GM12878 (cell line): ENCODE measurements at regions not wholly inside any gene's neighbourhood (a gene's known extent, or its start where the extent isn't known, plus 50 kb on each side); places are given as distances from the start of the nearest gene placed in this dataset.

Experiments
- CEBPB ChIP-seq, 2 experiments: fragments of 150-350 bp in 1 of 2; IDR thresholded peaks; 2 replicates each; pipeline ENCODE4 v1.6.1; 2012 to 2014; ENCODE audit warnings: low read depth in 2 of 2, low read length in 2 of 2, borderline replicate concordance in 1 of 2, inconsistent platforms in 1 of 2
- EGR1 ChIP-seq, 2 experiments: IDR thresholded peaks; 1 replicate in 1 of 2; 2 replicates in 1 of 2; pipeline ENCODE4 v1.6.1; 2011 to 2012; ENCODE audit warnings: low read depth in 2 of 2, low read length in 2 of 2, borderline replicate concordance in 1 of 2, mild to moderate bottlenecking in 1 of 2, moderate library complexity in 1 of 2
- EZH2 ChIP-seq: IDR thresholded peaks from 2 replicates; pipeline ENCODE4 v1.6.1; 2012; ENCODE audit warnings: low read depth, mild to moderate bottlenecking, control low read depth, inconsistent platforms, low read length, borderline replicate concordance; ENCODE audit not compliant: control insufficient read depth
- MXI1 ChIP-seq: fragments of 150-350 bp; IDR thresholded peaks from 2 replicates; pipeline ENCODE4 v1.6.1; 2011; ENCODE audit warnings: low read depth, mild to moderate bottlenecking, inconsistent platforms, low read length, improper control_type of control experiment
- NR2C2 ChIP-seq: IDR thresholded peaks from 2 replicates; pipeline ENCODE4 v1.6.1; 2011; ENCODE audit warnings: borderline replicate concordance, low read depth; ENCODE audit not compliant: control insufficient read depth, insufficient read length
- POLR2A ChIP-seq: IDR thresholded peaks from 2 replicates; pipeline ENCODE4 v1.6.1; 2011; ENCODE audit warnings: low read depth, mild to moderate bottlenecking, low read length
- POLR2AphosphoS5 ChIP-seq: IDR thresholded peaks from 2 replicates; pipeline ENCODE4 v1.6.1; 2011; ENCODE audit warnings: mild to moderate bottlenecking, low read length, inconsistent platforms
- SMC3 ChIP-seq: IDR thresholded peaks from 2 replicates; pipeline ENCODE4 v1.6.1; 2011; ENCODE audit warnings: low read length, improper control_type of control experiment, borderline replicate concordance
- SREBF2 ChIP-seq: IDR thresholded peaks from 2 replicates; pipeline ENCODE4 v1.6.1; 2012; ENCODE audit warnings: mild to moderate bottlenecking, low read length
- ZNF384 ChIP-seq: IDR thresholded peaks from 2 replicates; pipeline ENCODE4 v1.6.1; 2012; ENCODE audit warnings: low read depth, mild to moderate bottlenecking, low read length, improper control_type of control experiment, borderline replicate concordance
- TF ChIP-seq, protein P1 (sequence below), 3 experiments: IDR thresholded peaks in 2 of 3; conservative IDR thresholded peaks in 1 of 3; 2 replicates each; pipeline ENCODE4 v1.5.1; 2011; ENCODE audit warnings: low read depth in 3 of 3, low read length in 3 of 3, mild to moderate bottlenecking in 3 of 3, control low read depth in 2 of 3, moderate library complexity in 2 of 3, inconsistent platforms in 1 of 3, mixed read lengths in 1 of 3; ENCODE audit not compliant: control insufficient read depth in 2 of 3, insufficient read depth in 1 of 3; ENCODE audit errors: extremely low read depth in 1 of 3
- TF ChIP-seq, protein P2 (sequence below): IDR thresholded peaks from 2 replicates; pipeline ENCODE4 v1.6.1; 2012; ENCODE audit warnings: low read depth, low read length, improper control_type of control experiment
- TF ChIP-seq, protein P3 (sequence below): fragments of 450-650 bp; IDR thresholded peaks from 2 replicates; pipeline ENCODE4 v1.6.1; 2016; ENCODE audit warnings: mild to moderate bottlenecking
- TF ChIP-seq, protein P4 (sequence below): fragments of 450-650 bp; IDR thresholded peaks from 2 replicates; pipeline ENCODE4 v1.6.1; 2018; ENCODE audit warnings: mild to moderate bottlenecking, low read depth, moderate library complexity; ENCODE audit not compliant: partially characterized antibody

DNA sequence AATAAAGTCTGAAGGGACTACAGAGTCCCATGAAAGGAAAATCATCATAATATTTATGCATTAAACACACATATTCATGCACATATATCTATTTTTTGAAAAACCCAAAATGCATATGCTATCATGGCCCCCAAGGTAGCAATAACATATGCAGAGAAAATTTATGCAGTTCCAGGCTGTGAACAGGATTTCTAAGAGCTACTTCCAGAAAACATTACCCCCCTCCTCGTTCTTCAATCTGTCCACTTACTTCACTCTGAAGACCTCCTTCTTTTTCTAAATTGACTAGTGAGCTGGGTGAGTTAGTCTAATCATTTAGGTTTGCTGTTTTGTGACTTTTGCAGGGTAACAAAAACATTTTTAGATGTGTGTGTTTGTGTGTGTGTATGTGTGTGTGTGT lies 376.4 kb upstream of the ZEB2 start:
- TF ChIP-seq, protein P1, sequence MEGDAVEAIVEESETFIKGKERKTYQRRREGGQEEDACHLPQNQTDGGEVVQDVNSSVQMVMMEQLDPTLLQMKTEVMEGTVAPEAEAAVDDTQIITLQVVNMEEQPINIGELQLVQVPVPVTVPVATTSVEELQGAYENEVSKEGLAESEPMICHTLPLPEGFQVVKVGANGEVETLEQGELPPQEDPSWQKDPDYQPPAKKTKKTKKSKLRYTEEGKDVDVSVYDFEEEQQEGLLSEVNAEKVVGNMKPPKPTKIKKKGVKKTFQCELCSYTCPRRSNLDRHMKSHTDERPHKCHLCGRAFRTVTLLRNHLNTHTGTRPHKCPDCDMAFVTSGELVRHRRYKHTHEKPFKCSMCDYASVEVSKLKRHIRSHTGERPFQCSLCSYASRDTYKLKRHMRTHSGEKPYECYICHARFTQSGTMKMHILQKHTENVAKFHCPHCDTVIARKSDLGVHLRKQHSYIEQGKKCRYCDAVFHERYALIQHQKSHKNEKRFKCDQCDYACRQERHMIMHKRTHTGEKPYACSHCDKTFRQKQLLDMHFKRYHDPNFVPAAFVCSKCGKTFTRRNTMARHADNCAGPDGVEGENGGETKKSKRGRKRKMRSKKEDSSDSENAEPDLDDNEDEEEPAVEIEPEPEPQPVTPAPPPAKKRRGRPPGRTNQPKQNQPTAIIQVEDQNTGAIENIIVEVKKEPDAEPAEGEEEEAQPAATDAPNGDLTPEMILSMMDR (IDR thresholded peaks at IDR 0.05 in 2 of 3, conservative IDR thresholded peaks at IDR 0.05 in 1 of 3; ENCODE audit: control insufficient read depth in 2 of 3, extremely low read depth in 1 of 3, insufficient read depth in 1 of 3, low read depth in 3 of 3, low read length in 3 of 3) = no peak
- TF ChIP-seq, protein P2, sequence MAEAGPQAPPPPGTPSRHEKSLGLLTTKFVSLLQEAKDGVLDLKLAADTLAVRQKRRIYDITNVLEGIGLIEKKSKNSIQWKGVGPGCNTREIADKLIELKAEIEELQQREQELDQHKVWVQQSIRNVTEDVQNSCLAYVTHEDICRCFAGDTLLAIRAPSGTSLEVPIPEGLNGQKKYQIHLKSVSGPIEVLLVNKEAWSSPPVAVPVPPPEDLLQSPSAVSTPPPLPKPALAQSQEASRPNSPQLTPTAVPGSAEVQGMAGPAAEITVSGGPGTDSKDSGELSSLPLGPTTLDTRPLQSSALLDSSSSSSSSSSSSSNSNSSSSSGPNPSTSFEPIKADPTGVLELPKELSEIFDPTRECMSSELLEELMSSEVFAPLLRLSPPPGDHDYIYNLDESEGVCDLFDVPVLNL = no peak
- TF ChIP-seq, protein P3, sequence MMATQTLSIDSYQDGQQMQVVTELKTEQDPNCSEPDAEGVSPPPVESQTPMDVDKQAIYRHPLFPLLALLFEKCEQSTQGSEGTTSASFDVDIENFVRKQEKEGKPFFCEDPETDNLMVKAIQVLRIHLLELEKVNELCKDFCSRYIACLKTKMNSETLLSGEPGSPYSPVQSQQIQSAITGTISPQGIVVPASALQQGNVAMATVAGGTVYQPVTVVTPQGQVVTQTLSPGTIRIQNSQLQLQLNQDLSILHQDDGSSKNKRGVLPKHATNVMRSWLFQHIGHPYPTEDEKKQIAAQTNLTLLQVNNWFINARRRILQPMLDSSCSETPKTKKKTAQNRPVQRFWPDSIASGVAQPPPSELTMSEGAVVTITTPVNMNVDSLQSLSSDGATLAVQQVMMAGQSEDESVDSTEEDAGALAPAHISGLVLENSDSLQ = no peak
- TF ChIP-seq CEBPB (IDR thresholded peaks at IDR 0.05; ENCODE audit: borderline replicate concordance in 1 of 2, low read depth in 2 of 2, low read length in 2 of 2) = no peak
- no peak for TF ChIP-seq EZH2
- no peak for TF ChIP-seq SMC3
- TF ChIP-seq SREBF2 = no peak
- TF ChIP-seq POLR2A = no peak
- TF ChIP-seq, protein P4, sequence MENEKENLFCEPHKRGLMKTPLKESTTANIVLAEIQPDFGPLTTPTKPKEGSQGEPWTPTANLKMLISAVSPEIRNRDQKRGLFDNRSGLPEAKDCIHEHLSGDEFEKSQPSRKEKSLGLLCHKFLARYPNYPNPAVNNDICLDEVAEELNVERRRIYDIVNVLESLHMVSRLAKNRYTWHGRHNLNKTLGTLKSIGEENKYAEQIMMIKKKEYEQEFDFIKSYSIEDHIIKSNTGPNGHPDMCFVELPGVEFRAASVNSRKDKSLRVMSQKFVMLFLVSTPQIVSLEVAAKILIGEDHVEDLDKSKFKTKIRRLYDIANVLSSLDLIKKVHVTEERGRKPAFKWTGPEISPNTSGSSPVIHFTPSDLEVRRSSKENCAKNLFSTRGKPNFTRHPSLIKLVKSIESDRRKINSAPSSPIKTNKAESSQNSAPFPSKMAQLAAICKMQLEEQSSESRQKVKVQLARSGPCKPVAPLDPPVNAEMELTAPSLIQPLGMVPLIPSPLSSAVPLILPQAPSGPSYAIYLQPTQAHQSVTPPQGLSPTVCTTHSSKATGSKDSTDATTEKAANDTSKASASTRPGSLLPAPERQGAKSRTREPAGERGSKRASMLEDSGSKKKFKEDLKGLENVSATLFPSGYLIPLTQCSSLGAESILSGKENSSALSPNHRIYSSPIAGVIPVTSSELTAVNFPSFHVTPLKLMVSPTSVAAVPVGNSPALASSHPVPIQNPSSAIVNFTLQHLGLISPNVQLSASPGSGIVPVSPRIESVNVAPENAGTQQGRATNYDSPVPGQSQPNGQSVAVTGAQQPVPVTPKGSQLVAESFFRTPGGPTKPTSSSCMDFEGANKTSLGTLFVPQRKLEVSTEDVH = no peak
- TF ChIP-seq NR2C2 = no peak
- no peak for TF ChIP-seq ZNF384
- no peak for TF ChIP-seq MXI1
- TF ChIP-seq POLR2AphosphoS5 = no peak
- TF ChIP-seq EGR1 (IDR thresholded peaks at IDR 0.05; ENCODE audit: borderline replicate concordance in 1 of 2, low read depth in 2 of 2, low read length in 2 of 2) = no peak
